GM23338 (cell line): ENCODE measurements at regions not wholly inside any gene's neighbourhood (a gene's known extent, or its start where the extent isn't known, plus 50 kb on each side); places are given as distances from the start of the nearest gene placed in this dataset.

ENCODE experiments used
- CTCF ChIP-seq, 2 experiments: fragments of 200-600 bp in 1 of 2; sonication (generic) in 1 of 2; conservative IDR thresholded peaks; 2 replicates each; pipeline versions ENCODE4 v1.5.1 to v1.6.1; 2016 to 2017; ENCODE audit warnings: antibody characterized with exemption in 2 of 2, low read depth in 2 of 2, mild to moderate bottlenecking in 2 of 2, moderate library complexity in 1 of 2
- EZH2 ChIP-seq: fragments of 200-600 bp; sonication (generic); IDR thresholded peaks from one replicate; pipeline ENCODE4 v1.8.0; 2017; ENCODE audit warnings: antibody characterized with exemption, mild to moderate bottlenecking, low read depth; ENCODE audit not compliant: unreplicated experiment
- EZH2phosphoT487 ChIP-seq: fragments of 200-600 bp; sonication (generic); IDR thresholded peaks from one replicate; pipeline ENCODE4 v1.8.1; 2018; ENCODE audit warnings: antibody characterized with exemption; ENCODE audit not compliant: unreplicated experiment
- JUNB ChIP-seq: IDR thresholded peaks from one replicate; pipeline ENCODE4 v1.6.1; 2016; ENCODE audit warnings: antibody characterized with exemption; ENCODE audit not compliant: unreplicated experiment
- POLR2AphosphoS5 ChIP-seq: IDR thresholded peaks from 2 replicates; pipeline ENCODE4 v1.6.1; 2016; ENCODE audit warnings: antibody characterized with exemption, low read depth
- ZNF462 ChIP-seq: fragments of 250-450 bp; sonication (Bioruptor Pico); IDR thresholded peaks from 2 replicates; pipeline ENCODE4 v1.5.0; 2020; ENCODE audit warnings: mild to moderate bottlenecking, moderate library complexity
- TF ChIP-seq, protein P1 (sequence below): IDR thresholded peaks from one replicate; pipeline ENCODE4 v1.6.1; 2018; ENCODE audit warnings: antibody characterized with exemption; ENCODE audit not compliant: unreplicated experiment

DNA sequence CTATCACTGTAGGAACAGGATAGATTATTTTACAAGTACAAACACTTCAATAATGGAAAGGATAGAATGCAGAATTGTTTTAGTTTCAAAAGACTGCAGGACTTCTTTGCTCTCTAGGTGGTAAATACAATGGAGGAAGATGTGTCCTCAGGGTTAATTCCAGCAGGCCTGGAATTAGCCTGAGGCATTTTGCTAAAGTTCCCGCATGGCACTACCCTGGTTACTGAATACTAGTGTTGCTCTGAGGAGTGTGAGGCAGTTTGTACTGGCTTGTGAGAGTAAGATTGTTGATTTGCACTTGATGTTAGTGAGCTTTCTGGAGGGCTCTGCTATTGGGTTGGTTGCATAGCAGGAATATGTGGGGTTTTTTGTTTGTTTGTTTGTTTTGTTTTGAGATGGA lies 61.4 kb downstream of the FASLG start:
- no peak for TF ChIP-seq CTCF (conservative IDR thresholded peaks at IDR 0.05; ENCODE audit: low read depth in 2 of 2)
- no peak for TF ChIP-seq POLR2AphosphoS5
- TF ChIP-seq EZH2 = no peak
- TF ChIP-seq, protein P1, sequence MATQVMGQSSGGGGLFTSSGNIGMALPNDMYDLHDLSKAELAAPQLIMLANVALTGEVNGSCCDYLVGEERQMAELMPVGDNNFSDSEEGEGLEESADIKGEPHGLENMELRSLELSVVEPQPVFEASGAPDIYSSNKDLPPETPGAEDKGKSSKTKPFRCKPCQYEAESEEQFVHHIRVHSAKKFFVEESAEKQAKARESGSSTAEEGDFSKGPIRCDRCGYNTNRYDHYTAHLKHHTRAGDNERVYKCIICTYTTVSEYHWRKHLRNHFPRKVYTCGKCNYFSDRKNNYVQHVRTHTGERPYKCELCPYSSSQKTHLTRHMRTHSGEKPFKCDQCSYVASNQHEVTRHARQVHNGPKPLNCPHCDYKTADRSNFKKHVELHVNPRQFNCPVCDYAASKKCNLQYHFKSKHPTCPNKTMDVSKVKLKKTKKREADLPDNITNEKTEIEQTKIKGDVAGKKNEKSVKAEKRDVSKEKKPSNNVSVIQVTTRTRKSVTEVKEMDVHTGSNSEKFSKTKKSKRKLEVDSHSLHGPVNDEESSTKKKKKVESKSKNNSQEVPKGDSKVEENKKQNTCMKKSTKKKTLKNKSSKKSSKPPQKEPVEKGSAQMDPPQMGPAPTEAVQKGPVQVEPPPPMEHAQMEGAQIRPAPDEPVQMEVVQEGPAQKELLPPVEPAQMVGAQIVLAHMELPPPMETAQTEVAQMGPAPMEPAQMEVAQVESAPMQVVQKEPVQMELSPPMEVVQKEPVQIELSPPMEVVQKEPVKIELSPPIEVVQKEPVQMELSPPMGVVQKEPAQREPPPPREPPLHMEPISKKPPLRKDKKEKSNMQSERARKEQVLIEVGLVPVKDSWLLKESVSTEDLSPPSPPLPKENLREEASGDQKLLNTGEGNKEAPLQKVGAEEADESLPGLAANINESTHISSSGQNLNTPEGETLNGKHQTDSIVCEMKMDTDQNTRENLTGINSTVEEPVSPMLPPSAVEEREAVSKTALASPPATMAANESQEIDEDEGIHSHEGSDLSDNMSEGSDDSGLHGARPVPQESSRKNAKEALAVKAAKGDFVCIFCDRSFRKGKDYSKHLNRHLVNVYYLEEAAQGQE = no peak
- TF ChIP-seq JUNB = no peak
- no peak for TF ChIP-seq EZH2phosphoT487
- TF ChIP-seq ZNF462 (CRISPR knock-in tag) = no peak
